GM12878 (cell line): ENCODE measurements at regions not wholly inside any gene's neighbourhood (a gene's known extent, or its start where the extent isn't known, plus 50 kb on each side); places are given as distances from the start of the nearest gene placed in this dataset.
A peak's percentile ranks its signal among the peaks of the same experiment; 100 is the strongest.

ENCODE experiments used
- BHLHE40 ChIP-seq, 2 experiments: fragments of 450-650 bp in 1 of 2; IDR thresholded peaks; 2 replicates each; pipeline ENCODE4 v1.6.1; 2011 to 2017; ENCODE audit warnings: low read depth in 2 of 2, borderline replicate concordance in 1 of 2, improper control_type of control experiment in 1 of 2, low read length in 1 of 2, mild to moderate bottlenecking in 1 of 2
- CBFB ChIP-seq: IDR thresholded peaks from 2 replicates; pipeline ENCODE4 v1.6.1; 2016; ENCODE audit warnings: antibody characterized with exemption, low read depth
- E2F4 ChIP-seq: IDR thresholded peaks from 2 replicates; pipeline ENCODE4 v1.6.1; 2012; ENCODE audit warnings: low read depth, low read length, improper control_type of control experiment
- FOXK2 ChIP-seq: fragments of 450-650 bp; IDR thresholded peaks from 2 replicates; pipeline ENCODE4 v1.6.1; 2017; ENCODE audit warnings: mild to moderate bottlenecking, moderate library complexity
- IRF4 ChIP-seq: IDR thresholded peaks from 2 replicates; pipeline ENCODE4 v1.6.1; 2011; ENCODE audit warnings: low read depth, low read length
- LARP7 ChIP-seq: fragments of 450-650 bp; IDR thresholded peaks from 2 replicates; pipeline ENCODE4 v1.6.1; 2017; ENCODE audit warnings: mild to moderate bottlenecking
- MAX ChIP-seq: IDR thresholded peaks from 2 replicates; pipeline ENCODE4 v1.6.1; 2012; ENCODE audit warnings: low read depth, low read length, improper control_type of control experiment
- MXI1 ChIP-seq: fragments of 150-350 bp; IDR thresholded peaks from 2 replicates; pipeline ENCODE4 v1.6.1; 2011; ENCODE audit warnings: low read depth, mild to moderate bottlenecking, inconsistent platforms, low read length, improper control_type of control experiment
- NFYB ChIP-seq: IDR thresholded peaks from 2 replicates; pipeline ENCODE4 v1.6.1; 2011; ENCODE audit warnings: low read depth, mild to moderate bottlenecking, low read length, improper control_type of control experiment, moderate library complexity; ENCODE audit not compliant: insufficient read depth
- PRDM15 ChIP-seq: fragments of 450-650 bp; formaldehyde crosslinking; IDR thresholded peaks from 2 replicates; pipeline ENCODE4 v1.4.0; 2020; ENCODE audit warnings: mild to moderate bottlenecking, moderate library complexity
- SKIL ChIP-seq: fragments of 450-650 bp; IDR thresholded peaks from 2 replicates; pipeline ENCODE4 v1.6.1; 2017; ENCODE audit warnings: mild to moderate bottlenecking, low read depth, inconsistent platforms; ENCODE audit not compliant: poor library complexity, severe bottlenecking
- ZNF217 ChIP-seq: fragments of 450-650 bp; IDR thresholded peaks from 2 replicates; pipeline ENCODE4 v1.6.1; 2017; ENCODE audit warnings: antibody characterized with exemption, mild to moderate bottlenecking
- TF ChIP-seq, protein P1 (sequence below): fragments of 450-650 bp; IDR thresholded peaks from 2 replicates; pipeline ENCODE4 v1.6.1; 2017; ENCODE audit warnings: mild to moderate bottlenecking
- TF ChIP-seq, protein P2 (sequence below): IDR thresholded peaks from 2 replicates; pipeline ENCODE4 v1.6.1; 2012; ENCODE audit warnings: improper control_type of control experiment, low read depth, low read length; ENCODE audit not compliant: insufficient replicate concordance

GRCh38 chr2:64730551-64731262 lies 77.0 kb upstream of the SERTAD2 start (continued):
- TF ChIP-seq IRF4 (peak; percentile 21; the same call in 1 of the 2 replicates), PRDM15 (no peak), E2F4 (no peak), MXI1 (no peak), MAX (no peak), BHLHE40 (IDR thresholded peaks at IDR 0.05; ENCODE audit: borderline replicate concordance in 1 of 2, low read depth in 2 of 2, low read length in 1 of 2) (peak; percentile 98), ZNF217 (no peak), NFYB (no peak), SKIL (peak; percentile 73), CBFB (no peak), FOXK2 (no peak), LARP7 (no peak)
- TF ChIP-seq, protein P1, sequence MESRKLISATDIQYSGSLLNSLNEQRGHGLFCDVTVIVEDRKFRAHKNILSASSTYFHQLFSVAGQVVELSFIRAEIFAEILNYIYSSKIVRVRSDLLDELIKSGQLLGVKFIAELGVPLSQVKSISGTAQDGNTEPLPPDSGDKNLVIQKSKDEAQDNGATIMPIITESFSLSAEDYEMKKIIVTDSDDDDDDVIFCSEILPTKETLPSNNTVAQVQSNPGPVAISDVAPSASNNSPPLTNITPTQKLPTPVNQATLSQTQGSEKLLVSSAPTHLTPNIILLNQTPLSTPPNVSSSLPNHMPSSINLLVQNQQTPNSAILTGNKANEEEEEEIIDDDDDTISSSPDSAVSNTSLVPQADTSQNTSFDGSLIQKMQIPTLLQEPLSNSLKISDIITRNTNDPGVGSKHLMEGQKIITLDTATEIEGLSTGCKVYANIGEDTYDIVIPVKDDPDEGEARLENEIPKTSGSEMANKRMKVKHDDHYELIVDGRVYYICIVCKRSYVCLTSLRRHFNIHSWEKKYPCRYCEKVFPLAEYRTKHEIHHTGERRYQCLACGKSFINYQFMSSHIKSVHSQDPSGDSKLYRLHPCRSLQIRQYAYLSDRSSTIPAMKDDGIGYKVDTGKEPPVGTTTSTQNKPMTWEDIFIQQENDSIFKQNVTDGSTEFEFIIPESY, result no peak
- TF ChIP-seq, protein P2, sequence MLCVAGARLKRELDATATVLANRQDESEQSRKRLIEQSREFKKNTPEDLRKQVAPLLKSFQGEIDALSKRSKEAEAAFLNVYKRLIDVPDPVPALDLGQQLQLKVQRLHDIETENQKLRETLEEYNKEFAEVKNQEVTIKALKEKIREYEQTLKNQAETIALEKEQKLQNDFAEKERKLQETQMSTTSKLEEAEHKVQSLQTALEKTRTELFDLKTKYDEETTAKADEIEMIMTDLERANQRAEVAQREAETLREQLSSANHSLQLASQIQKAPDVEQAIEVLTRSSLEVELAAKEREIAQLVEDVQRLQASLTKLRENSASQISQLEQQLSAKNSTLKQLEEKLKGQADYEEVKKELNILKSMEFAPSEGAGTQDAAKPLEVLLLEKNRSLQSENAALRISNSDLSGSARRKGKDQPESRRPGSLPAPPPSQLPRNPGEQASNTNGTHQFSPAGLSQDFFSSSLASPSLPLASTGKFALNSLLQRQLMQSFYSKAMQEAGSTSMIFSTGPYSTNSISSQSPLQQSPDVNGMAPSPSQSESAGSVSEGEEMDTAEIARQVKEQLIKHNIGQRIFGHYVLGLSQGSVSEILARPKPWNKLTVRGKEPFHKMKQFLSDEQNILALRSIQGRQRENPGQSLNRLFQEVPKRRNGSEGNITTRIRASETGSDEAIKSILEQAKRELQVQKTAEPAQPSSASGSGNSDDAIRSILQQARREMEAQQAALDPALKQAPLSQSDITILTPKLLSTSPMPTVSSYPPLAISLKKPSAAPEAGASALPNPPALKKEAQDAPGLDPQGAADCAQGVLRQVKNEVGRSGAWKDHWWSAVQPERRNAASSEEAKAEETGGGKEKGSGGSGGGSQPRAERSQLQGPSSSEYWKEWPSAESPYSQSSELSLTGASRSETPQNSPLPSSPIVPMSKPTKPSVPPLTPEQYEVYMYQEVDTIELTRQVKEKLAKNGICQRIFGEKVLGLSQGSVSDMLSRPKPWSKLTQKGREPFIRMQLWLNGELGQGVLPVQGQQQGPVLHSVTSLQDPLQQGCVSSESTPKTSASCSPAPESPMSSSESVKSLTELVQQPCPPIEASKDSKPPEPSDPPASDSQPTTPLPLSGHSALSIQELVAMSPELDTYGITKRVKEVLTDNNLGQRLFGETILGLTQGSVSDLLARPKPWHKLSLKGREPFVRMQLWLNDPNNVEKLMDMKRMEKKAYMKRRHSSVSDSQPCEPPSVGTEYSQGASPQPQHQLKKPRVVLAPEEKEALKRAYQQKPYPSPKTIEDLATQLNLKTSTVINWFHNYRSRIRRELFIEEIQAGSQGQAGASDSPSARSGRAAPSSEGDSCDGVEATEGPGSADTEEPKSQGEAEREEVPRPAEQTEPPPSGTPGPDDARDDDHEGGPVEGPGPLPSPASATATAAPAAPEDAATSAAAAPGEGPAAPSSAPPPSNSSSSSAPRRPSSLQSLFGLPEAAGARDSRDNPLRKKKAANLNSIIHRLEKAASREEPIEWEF, result no peak
